HepG2 (cell line): ENCODE measurements at regions not wholly inside any gene's neighbourhood (a gene's known extent, or its start where the extent isn't known, plus 50 kb on each side); places are given as distances from the start of the nearest gene placed in this dataset.

Experiments used
- ATAC-seq: fragments of 200-7000 bp; cut with Tn5 transposase; 3 replicates; pipeline ENCODE4 v1.9.1; 2020; ENCODE audit warnings: mild to moderate bottlenecking, moderate library complexity
- BruUV-seq: library from RNA; stranded (reverse); fragments of 400-500 nt; replicated peaks from 2 replicates; lab custom pipeline; 2021; lab: Mats Ljungman, UMichigan
- CTCF ChIA-PET: fragments of 300-600 bp; formaldehyde crosslinking; extraction: SDS; loops from one replicate; lab custom pipeline; 2021; ENCODE audit warnings: low total read pairs, inconsistent platforms, low intra/inter-chr PET ratio; lab: Yijun Ruan, JAX
- POLR2A ChIA-PET: fragments of 350-600 bp; sonication (Branson Sonifier 250); formaldehyde crosslinking; loops from one replicate; lab custom pipeline; 2020; ENCODE audit warnings: antibody characterized with exemption, inconsistent platforms; lab: Yijun Ruan, JAX
- DNase-seq: peaks from one replicate; pipeline ENCODE4 v3.0.0-alpha.2; 2015; ENCODE audit warnings: low spot score
- FAIRE-seq: peaks from 3 replicates; lab custom pipeline; 2011; peaks lifted over from hg19 to GRCh38; lab: Jason Lieb, UNC
- H2AFZ ChIP-seq: one replicate; pipeline ENCODE4 v1.6.1; 2011; ENCODE audit warnings: low read length, inconsistent platforms
- H3K27ac ChIP-seq: fragments of 300-600 bp; 3 replicates; pipeline ENCODE4 v1.8.0; 2011; ENCODE audit warnings: mixed run types, mild to moderate bottlenecking, mixed read lengths, low read length, inconsistent platforms; ENCODE audit not compliant: insufficient read depth; ENCODE audit errors: extremely low read length
- H3K27me3 ChIP-seq, 2 experiments: fragments of 200-600 bp in 1 of 2; 2 replicates in 1 of 2; 3 replicates in 1 of 2; pipeline versions ENCODE4 v1.6.0 to v1.8.0; 2011; ENCODE audit warnings: low read length in 2 of 2, mild to moderate bottlenecking in 2 of 2, moderate library complexity in 2 of 2, inconsistent platforms in 1 of 2; ENCODE audit not compliant: insufficient read depth in 2 of 2, control insufficient read depth in 1 of 2
- H3K36me3 ChIP-seq, 2 experiments: fragments of 200-600 bp in 1 of 2; replicated peaks in 1 of 2; 2 replicates in 1 of 2; 3 replicates in 1 of 2; pipeline versions ENCODE4 v1.5.1 to v1.8.0; 2011; ENCODE audit warnings: low read length in 2 of 2, inconsistent platforms in 1 of 2; ENCODE audit not compliant: insufficient read depth in 2 of 2, control insufficient read depth in 1 of 2
- H3K4me1 ChIP-seq: 2 replicates; pipeline ENCODE4 v1.5.1; 2012; ENCODE audit warnings: low read length, inconsistent platforms; ENCODE audit not compliant: insufficient read depth
- H3K4me2 ChIP-seq: 2 replicates; pipeline ENCODE4 v1.6.0; 2011; ENCODE audit warnings: low read depth, low read length, inconsistent platforms
- H3K4me3 ChIP-seq, 3 experiments: fragments of 200-600 bp in 1 of 3; sonication (generic), shearing (Covaris generic) in 1 of 3; replicated peaks in 1 of 3; 2 replicates each; pipeline ENCODE4 v1.5.1; 2011 to 2016; ENCODE audit warnings: low read length in 3 of 3, inconsistent platforms in 2 of 3, low read depth in 2 of 3, mild to moderate bottlenecking in 2 of 3, control low read depth in 1 of 3, mixed read lengths in 1 of 3; ENCODE audit not compliant: insufficient read depth in 1 of 3
- H3K79me2 ChIP-seq: one replicate; pipeline ENCODE4 v1.6.1; 2011; ENCODE audit warnings: low read length, inconsistent platforms; ENCODE audit not compliant: insufficient read depth
- H3K9ac ChIP-seq: 2 replicates; pipeline ENCODE4 v1.6.0; 2011; ENCODE audit warnings: mild to moderate bottlenecking, low read depth, low read length, inconsistent platforms; ENCODE audit not compliant: insufficient read depth
- H3K9me3 ChIP-seq: 2 replicates; pipeline ENCODE4 v1.5.1; 2012; ENCODE audit warnings: mild to moderate bottlenecking, low read length
- H4K20me1 ChIP-seq: 2 replicates; pipeline ENCODE4 v1.6.0; 2011; ENCODE audit warnings: inconsistent platforms, mild to moderate bottlenecking, low read length, moderate library complexity; ENCODE audit not compliant: insufficient read depth
- ATM ChIP-seq: fragments of 450-650 bp; IDR thresholded peaks from 2 replicates; pipeline ENCODE4 v1.7.1; 2017; ENCODE audit warnings: mild to moderate bottlenecking, borderline replicate concordance
- GATAD1 ChIP-seq: IDR thresholded peaks from 2 replicates; pipeline ENCODE4 v1.6.1; 2016; ENCODE audit warnings: missing genetic modification reagents, missing compliant biosample characterization
- JUNB ChIP-seq: sonication (generic); formaldehyde crosslinking; IDR thresholded peaks from 2 replicates; pipeline ENCODE4 v1.8.0; 2022; ENCODE audit warnings: missing genetic modification reagents, mild to moderate bottlenecking, borderline replicate concordance
- KAT7 ChIP-seq: IDR thresholded peaks from 2 replicates; pipeline ENCODE4 v1.6.1; 2018; ENCODE audit warnings: borderline replicate concordance, missing compliant biosample characterization
- KMT2B ChIP-seq: IDR thresholded peaks from 2 replicates; pipeline ENCODE4 v1.6.1; 2016; ENCODE audit warnings: missing genetic modification reagents, missing compliant biosample characterization
- RORA ChIP-seq: sonication (generic); formaldehyde crosslinking; IDR thresholded peaks from 2 replicates; pipeline ENCODE4 v1.5.0; 2020; ENCODE audit warnings: mild to moderate bottlenecking, missing genetic modification reagents, moderate library complexity
- SETDB1 ChIP-seq: sonication (generic); formaldehyde crosslinking; IDR thresholded peaks from 2 replicates; pipeline ENCODE4 v1.5.1; 2020; ENCODE audit warnings: missing genetic modification reagents, mild to moderate bottlenecking, borderline replicate concordance
- ZBTB4 ChIP-seq: sonication (generic); formaldehyde crosslinking; IDR thresholded peaks from 2 replicates; pipeline ENCODE4 v1.4.0; 2020; ENCODE audit warnings: missing genetic modification reagents, mild to moderate bottlenecking, borderline replicate concordance
- ZFP37 ChIP-seq: sonication (generic); formaldehyde crosslinking; IDR thresholded peaks from 2 replicates; pipeline ENCODE4 v1.4.0; 2020; ENCODE audit warnings: missing genetic modification reagents, borderline replicate concordance
- ZNF263 ChIP-seq: sonication (generic); formaldehyde crosslinking; IDR thresholded peaks from 2 replicates; pipeline ENCODE4 v1.4.0; 2020; ENCODE audit warnings: missing genetic modification reagents
- ZNF264 ChIP-seq: sonication (generic); formaldehyde crosslinking; IDR thresholded peaks from 2 replicates; pipeline ENCODE4 v1.4.0; 2020; ENCODE audit warnings: missing genetic modification reagents
- ZNF432 ChIP-seq: sonication (generic); formaldehyde crosslinking; IDR thresholded peaks from 2 replicates; pipeline ENCODE4 v1.5.0; 2020; ENCODE audit warnings: missing genetic modification reagents, mild to moderate bottlenecking, borderline replicate concordance
- ZNF672 ChIP-seq: sonication (generic); formaldehyde crosslinking; IDR thresholded peaks from 2 replicates; pipeline ENCODE4 v1.8.1; 2022; ENCODE audit warnings: missing genetic modification reagents
- ZNF784 ChIP-seq: sonication (generic); formaldehyde crosslinking; IDR thresholded peaks from 2 replicates; pipeline ENCODE4 v1.5.1; 2020; ENCODE audit warnings: missing genetic modification reagents, mild to moderate bottlenecking, borderline replicate concordance
- WGBS: methylation state at CpG from one replicate; pipeline ENCODE4 v1.1.6; 2017; ENCODE audit warnings: low lambda C conversion rate; 5-methylcytosine and 5-hydroxymethylcytosine counted together
- in situ Hi-C: cut with HindIII; loops from 2 replicates; pipeline ENCODE4 v1.10.0; 2017; ENCODE audit warnings: low pct_unique_long_range_greater_than_20kb; ENCODE audit not compliant: extremely low pct_ligation_motif_present
- intact Hi-C: fragments of 100-400 bp; cut with micrococcal nuclease; formaldehyde crosslinking; loops from one replicate; pipeline ENCODE4 v1.10.0; 2022; ENCODE audit not compliant: unreplicated experiment
- TF ChIP-seq, protein P1 (sequence below): sonication (generic); formaldehyde crosslinking; IDR thresholded peaks from 2 replicates; pipeline ENCODE4 v1.4.0; 2020; ENCODE audit warnings: missing genetic modification reagents
- TF ChIP-seq, protein P2 (sequence below): sonication (generic); formaldehyde crosslinking; IDR thresholded peaks from 2 replicates; pipeline ENCODE4; 2020; ENCODE audit warnings: missing genetic modification reagents, mild to moderate bottlenecking, borderline replicate concordance

GRCh38 chr18:44170208-44170880 is 510.3 kb upstream of the SETBP1 start:
- Histone ChIP-seq H2AFZ (no peak overlapping the region), H3K4me3 (no peak overlapping the region), H3K9me3 (peaks cover 24% of the 10 kb centered on the region), H3K27ac (no peak overlapping the region), H3K27me3 (no peaks in the 10 kb centered on the region), H3K9ac (no peak overlapping the region), H3K36me3 (no peaks in the 10 kb centered on the region), H4K20me1 (no peaks in the 10 kb centered on the region), H3K4me2 (no peak overlapping the region), H3K4me1 (no peaks in the 10 kb centered on the region), H3K79me2 (no peaks in the 10 kb centered on the region)
- ATAC-seq, result no peak
- intact Hi-C loops (no loop called here), in situ Hi-C loops (no loop called here)
- no peak for FAIRE-seq
- BruUV-seq, result no TSS peak
- 0% methylated on average over 1 of the region's 1 CpG for WGBS
- CTCF ChIA-PET, result no interaction called here
- POLR2A ChIA-PET, result no interaction called here
- no peak for DNase-seq
- TF ChIP-seq RORA (CRISPR knock-in tag) (no peak), KMT2B (no peak), JUNB (CRISPR knock-in tag) (no peak), ZNF263 (CRISPR knock-in tag) (no peak), ZNF784 (CRISPR knock-in tag) (no peak), ZFP37 (CRISPR knock-in tag) (no peak), GATAD1 (no peak), ATM (no peak), ZNF432 (CRISPR knock-in tag) (no peak), SETDB1 (CRISPR knock-in tag) (no peak), ZNF672 (no peak), ZBTB4 (no peak), ZNF264 (CRISPR knock-in tag) (no peak), KAT7 (no peak)
- TF ChIP-seq, protein P1, sequence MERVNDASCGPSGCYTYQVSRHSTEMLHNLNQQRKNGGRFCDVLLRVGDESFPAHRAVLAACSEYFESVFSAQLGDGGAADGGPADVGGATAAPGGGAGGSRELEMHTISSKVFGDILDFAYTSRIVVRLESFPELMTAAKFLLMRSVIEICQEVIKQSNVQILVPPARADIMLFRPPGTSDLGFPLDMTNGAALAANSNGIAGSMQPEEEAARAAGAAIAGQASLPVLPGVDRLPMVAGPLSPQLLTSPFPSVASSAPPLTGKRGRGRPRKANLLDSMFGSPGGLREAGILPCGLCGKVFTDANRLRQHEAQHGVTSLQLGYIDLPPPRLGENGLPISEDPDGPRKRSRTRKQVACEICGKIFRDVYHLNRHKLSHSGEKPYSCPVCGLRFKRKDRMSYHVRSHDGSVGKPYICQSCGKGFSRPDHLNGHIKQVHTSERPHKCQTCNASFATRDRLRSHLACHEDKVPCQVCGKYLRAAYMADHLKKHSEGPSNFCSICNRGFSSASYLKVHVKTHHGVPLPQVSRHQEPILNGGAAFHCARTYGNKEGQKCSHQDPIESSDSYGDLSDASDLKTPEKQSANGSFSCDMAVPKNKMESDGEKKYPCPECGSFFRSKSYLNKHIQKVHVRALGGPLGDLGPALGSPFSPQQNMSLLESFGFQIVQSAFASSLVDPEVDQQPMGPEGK (CRISPR knock-in tag), result no peak
- TF ChIP-seq, protein P2, sequence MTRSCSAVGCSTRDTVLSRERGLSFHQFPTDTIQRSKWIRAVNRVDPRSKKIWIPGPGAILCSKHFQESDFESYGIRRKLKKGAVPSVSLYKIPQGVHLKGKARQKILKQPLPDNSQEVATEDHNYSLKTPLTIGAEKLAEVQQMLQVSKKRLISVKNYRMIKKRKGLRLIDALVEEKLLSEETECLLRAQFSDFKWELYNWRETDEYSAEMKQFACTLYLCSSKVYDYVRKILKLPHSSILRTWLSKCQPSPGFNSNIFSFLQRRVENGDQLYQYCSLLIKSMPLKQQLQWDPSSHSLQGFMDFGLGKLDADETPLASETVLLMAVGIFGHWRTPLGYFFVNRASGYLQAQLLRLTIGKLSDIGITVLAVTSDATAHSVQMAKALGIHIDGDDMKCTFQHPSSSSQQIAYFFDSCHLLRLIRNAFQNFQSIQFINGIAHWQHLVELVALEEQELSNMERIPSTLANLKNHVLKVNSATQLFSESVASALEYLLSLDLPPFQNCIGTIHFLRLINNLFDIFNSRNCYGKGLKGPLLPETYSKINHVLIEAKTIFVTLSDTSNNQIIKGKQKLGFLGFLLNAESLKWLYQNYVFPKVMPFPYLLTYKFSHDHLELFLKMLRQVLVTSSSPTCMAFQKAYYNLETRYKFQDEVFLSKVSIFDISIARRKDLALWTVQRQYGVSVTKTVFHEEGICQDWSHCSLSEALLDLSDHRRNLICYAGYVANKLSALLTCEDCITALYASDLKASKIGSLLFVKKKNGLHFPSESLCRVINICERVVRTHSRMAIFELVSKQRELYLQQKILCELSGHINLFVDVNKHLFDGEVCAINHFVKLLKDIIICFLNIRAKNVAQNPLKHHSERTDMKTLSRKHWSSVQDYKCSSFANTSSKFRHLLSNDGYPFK (CRISPR knock-in tag), result no peak
